A549 (cell line): ENCODE measurements at regions not wholly inside any gene's neighbourhood (a gene's known extent, or its start where the extent isn't known, plus 50 kb on each side); places are given as distances from the start of the nearest gene placed in this dataset.

ENCODE experiments used
- ATAC-seq, 2 experiments: fragments of 200-7000 bp in 1 of 2; fragments of >200 bp in 1 of 2; cut with Nextera tagmentation in 1 of 2; cut with Tn5 transposase in 1 of 2; 3 replicates each; pipeline versions ENCODE4 v1.8.0 to v1.9.1; 2018 to 2020; ENCODE audit warnings: mild to moderate bottlenecking in 1 of 2, moderate library complexity in 1 of 2
- CTCF ChIA-PET: fragments of 300-600 bp; sonication (Branson Sonifier 250); formaldehyde crosslinking; extraction: SDS; loops from one replicate; lab custom pipeline; 2021; ENCODE audit warnings: antibody characterized with exemption, inconsistent platforms; lab: Yijun Ruan, JAX
- POLR2A ChIA-PET: fragments of 350-600 bp; formaldehyde crosslinking; extraction: SDS; loops from one replicate; lab custom pipeline; 2021; ENCODE audit warnings: antibody characterized with exemption, inconsistent platforms; lab: Yijun Ruan, JAX
- DNase-seq, 2 experiments: peaks; one replicate each; pipeline versions ENCODE4 v3.0.0 to v3.0.0-alpha.2; 2011 to 2016; ENCODE audit warnings: low read depth in 1 of 2, low spot score in 1 of 2
- FAIRE-seq: peaks from 2 replicates; lab custom pipeline; 2011; peaks lifted over from hg19 to GRCh38; lab: Jason Lieb, UNC
- H3K27ac ChIP-seq, 2 experiments: fragments of >200 bp; sonication (Bioruptor Twin); formaldehyde crosslinking; 3 replicates each; pipeline ENCODE4 v1.5.1; 2016 to 2017
- H3K4me1 ChIP-seq: fragments of >200 bp; sonication (Bioruptor Twin); formaldehyde crosslinking; 3 replicates; pipeline ENCODE4 v1.6.1; 2016
- H3K4me2 ChIP-seq: fragments of >200 bp; sonication (Bioruptor Twin); formaldehyde crosslinking; 3 replicates; pipeline ENCODE4 v1.6.1; 2016
- H3K4me3 ChIP-seq: fragments of >200 bp; sonication (Bioruptor Twin); formaldehyde crosslinking; 3 replicates; pipeline ENCODE4 v1.5.1; 2016
- H3K9me3 ChIP-seq: fragments of >200 bp; sonication (Bioruptor Twin); formaldehyde crosslinking; 3 replicates; pipeline ENCODE4 v1.6.1; 2016
- EHMT2 ChIP-seq: fragments of 200-600 bp; sonication (generic); IDR thresholded peaks from 2 replicates; pipeline ENCODE4 v1.6.1; 2016; ENCODE audit warnings: antibody characterized with exemption, low read depth, mild to moderate bottlenecking, moderate library complexity
- FOSB ChIP-seq: fragments of 250-450 bp; sonication (Bioruptor Pico); IDR thresholded peaks from 2 replicates; pipeline ENCODE4 v1.5.0; 2020; ENCODE audit warnings: mild to moderate bottlenecking, moderate library complexity
- GATA3 ChIP-seq: IDR thresholded peaks from 2 replicates; pipeline ENCODE4 v1.6.1; 2012; ENCODE audit warnings: borderline replicate concordance
- HEYL ChIP-seq: fragments of 250-450 bp; sonication (Bioruptor Pico); IDR thresholded peaks from 2 replicates; pipeline ENCODE4 v1.8.0; 2021; ENCODE audit warnings: mild to moderate bottlenecking, moderate library complexity
- HOXA7 ChIP-seq: fragments of 250-450 bp; sonication (Bioruptor Pico); IDR thresholded peaks from 2 replicates; pipeline ENCODE4 v1.5.0; 2020; ENCODE audit warnings: mild to moderate bottlenecking, moderate library complexity
- HOXB13 ChIP-seq: fragments of 250-450 bp; sonication (Bioruptor Pico); IDR thresholded peaks from 2 replicates; pipeline ENCODE4 v1.5.0; 2020; ENCODE audit warnings: low read depth, mild to moderate bottlenecking, moderate library complexity
- JUN ChIP-seq, 2 experiments: fragments of >200 bp; sonication (Bioruptor Twin); formaldehyde crosslinking; IDR thresholded peaks; 2 replicates in 1 of 2; 3 replicates in 1 of 2; pipeline ENCODE4 v1.6.1; 2016 to 2017
- KDM1A ChIP-seq: fragments of 200-600 bp; sonication (generic); IDR thresholded peaks from 2 replicates; pipeline ENCODE4 v1.6.1; 2016; ENCODE audit warnings: low read depth, mild to moderate bottlenecking
- KDM5A ChIP-seq: fragments of 200-600 bp; sonication (generic); IDR thresholded peaks from 2 replicates; pipeline ENCODE4 v1.6.1; 2016; ENCODE audit warnings: antibody characterized with exemption, mild to moderate bottlenecking
- MAFK ChIP-seq: fragments of 450-650 bp; IDR thresholded peaks from 2 replicates; pipeline ENCODE4 v1.6.1; 2014; ENCODE audit not compliant: partially characterized antibody
- MAX ChIP-seq: IDR thresholded peaks from 2 replicates; pipeline ENCODE4 v1.6.1; 2012
- RAD21 ChIP-seq, 2 experiments: fragments of >200 bp in 1 of 2; sonication (Bioruptor Twin) in 1 of 2; formaldehyde crosslinking in 1 of 2; IDR thresholded peaks in 1 of 2; conservative IDR thresholded peaks in 1 of 2; 2 replicates in 1 of 2; 3 replicates in 1 of 2; pipeline ENCODE4 v1.6.1; 2012 to 2018; ENCODE audit warnings: inconsistent platforms in 1 of 2
- REST ChIP-seq: fragments of 200-600 bp; sonication (generic); IDR thresholded peaks from 2 replicates; pipeline ENCODE4 v1.6.1; 2016; ENCODE audit warnings: antibody characterized with exemption, mild to moderate bottlenecking, moderate library complexity
- RFX5 ChIP-seq: fragments of 450-650 bp; IDR thresholded peaks from 2 replicates; pipeline ENCODE4 v1.7.1; 2014; ENCODE audit warnings: antibody characterized with exemption, mild to moderate bottlenecking, moderate library complexity
- RNF2 ChIP-seq: fragments of 200-600 bp; sonication (generic); IDR thresholded peaks from 2 replicates; pipeline ENCODE4 v1.6.1; 2016; ENCODE audit warnings: low read depth, mild to moderate bottlenecking, antibody characterized with exemption, moderate library complexity, borderline replicate concordance
- SREBF2 ChIP-seq: fragments of 450-650 bp; IDR thresholded peaks from 2 replicates; pipeline ENCODE4 v1.6.1; 2014; ENCODE audit warnings: mild to moderate bottlenecking, moderate library complexity
- TFCP2L1 ChIP-seq: fragments of 250-450 bp; sonication (Bioruptor Pico); IDR thresholded peaks from 2 replicates; pipeline ENCODE4 v1.5.0; 2021; ENCODE audit warnings: mild to moderate bottlenecking
- ZFP36 ChIP-seq: fragments of 450-650 bp; IDR thresholded peaks from 2 replicates; pipeline ENCODE4 v1.6.1; 2014; ENCODE audit warnings: borderline replicate concordance; ENCODE audit not compliant: partially characterized antibody
- ZNF302 ChIP-seq: fragments of 250-450 bp; sonication (Bioruptor Pico); IDR thresholded peaks from 2 replicates; pipeline ENCODE4 v1.9.0; 2021; ENCODE audit warnings: inconsistent platforms, mild to moderate bottlenecking, moderate library complexity
- WGBS: methylation state at CpG from one replicate; pipeline ENCODE4 v1.1.6; 2017; ENCODE audit errors: missing lambda C conversion rate; 5-methylcytosine and 5-hydroxymethylcytosine counted together
- TF ChIP-seq, protein P1 (sequence below): fragments of 150-350 bp; IDR thresholded peaks from 2 replicates; pipeline ENCODE4 v1.6.1; 2014; ENCODE audit warnings: low read depth, mild to moderate bottlenecking, low read length
- TF ChIP-seq, protein P2 (sequence below): fragments of 450-650 bp; IDR thresholded peaks from 2 replicates; pipeline ENCODE4 v1.6.1; 2014; ENCODE audit warnings: antibody characterized with exemption

DNA sequence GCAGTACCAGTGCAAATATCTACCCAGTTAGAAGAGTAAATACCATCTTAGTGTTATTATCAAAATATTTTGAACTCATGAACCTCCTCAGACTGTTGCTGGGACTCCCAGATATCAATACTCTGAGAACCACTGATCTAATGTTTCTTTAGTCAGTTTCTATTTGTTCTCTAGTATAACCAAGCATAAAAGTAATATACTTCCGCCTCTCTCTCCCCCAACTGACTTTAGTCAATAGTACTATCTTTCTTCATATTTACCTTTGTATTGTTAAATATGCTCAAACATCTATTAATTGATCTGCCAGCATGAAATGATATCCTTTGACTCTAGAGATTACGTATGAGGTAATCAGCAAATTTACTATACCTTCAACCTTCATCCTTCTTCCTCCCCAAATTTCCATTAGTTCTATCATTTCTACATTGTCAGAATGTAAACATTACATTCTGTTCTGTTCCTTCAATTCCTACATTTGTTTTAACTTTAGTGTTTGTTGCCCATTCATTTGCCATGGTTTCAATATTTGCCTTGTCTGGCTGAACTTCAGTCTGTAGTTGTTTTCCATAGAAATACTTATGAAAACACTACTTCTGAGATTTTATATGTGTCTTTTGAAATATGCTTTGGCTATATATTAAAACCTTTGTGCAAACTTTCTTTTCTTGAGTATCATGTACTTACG is 192.5 kb upstream of the PDE3A start:
- CTCF ChIA-PET: no interaction called here
- FAIRE-seq: no peak
- WGBS: 67% methylated on average over 3 of the region's 3 CpGs

GRCh38 chr12:20181416-20182180 is 186.7 kb upstream of the PDE3A start:
- TF ChIP-seq ZFP36 (no peak), ZNF302 (CRISPR knock-in tag) (no peak), KDM1A (no peak), FOSB (CRISPR knock-in tag) (no peak), HOXB13 (CRISPR knock-in tag) (no peak), RFX5 (no peak), RNF2 (no peak), KDM5A (no peak), EHMT2 (no peak), HOXA7 (CRISPR knock-in tag) (no peak), HEYL (CRISPR knock-in tag) (no peak), REST (no peak), TFCP2L1 (CRISPR knock-in tag) (no peak)
- TF ChIP-seq, protein P1, sequence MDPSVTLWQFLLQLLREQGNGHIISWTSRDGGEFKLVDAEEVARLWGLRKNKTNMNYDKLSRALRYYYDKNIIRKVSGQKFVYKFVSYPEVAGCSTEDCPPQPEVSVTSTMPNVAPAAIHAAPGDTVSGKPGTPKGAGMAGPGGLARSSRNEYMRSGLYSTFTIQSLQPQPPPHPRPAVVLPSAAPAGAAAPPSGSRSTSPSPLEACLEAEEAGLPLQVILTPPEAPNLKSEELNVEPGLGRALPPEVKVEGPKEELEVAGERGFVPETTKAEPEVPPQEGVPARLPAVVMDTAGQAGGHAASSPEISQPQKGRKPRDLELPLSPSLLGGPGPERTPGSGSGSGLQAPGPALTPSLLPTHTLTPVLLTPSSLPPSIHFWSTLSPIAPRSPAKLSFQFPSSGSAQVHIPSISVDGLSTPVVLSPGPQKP: no peak
- TF ChIP-seq, protein P2, sequence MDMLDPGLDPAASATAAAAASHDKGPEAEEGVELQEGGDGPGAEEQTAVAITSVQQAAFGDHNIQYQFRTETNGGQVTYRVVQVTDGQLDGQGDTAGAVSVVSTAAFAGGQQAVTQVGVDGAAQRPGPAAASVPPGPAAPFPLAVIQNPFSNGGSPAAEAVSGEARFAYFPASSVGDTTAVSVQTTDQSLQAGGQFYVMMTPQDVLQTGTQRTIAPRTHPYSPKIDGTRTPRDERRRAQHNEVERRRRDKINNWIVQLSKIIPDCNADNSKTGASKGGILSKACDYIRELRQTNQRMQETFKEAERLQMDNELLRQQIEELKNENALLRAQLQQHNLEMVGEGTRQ: no peak
- DNase-seq (no peak), ATAC-seq (no peak), FAIRE-seq (no peak)
- Histone ChIP-seq H3K4me3 (no peak overlapping the region), H3K4me2 (no peak overlapping the region), H3K9me3 (no peaks in the 10 kb centered on the region), H3K4me1 (no peaks in the 10 kb centered on the region), H3K27ac (no peak overlapping the region)
- 13% methylated on average over 2 of the region's 2 CpGs for WGBS
- ChIA-PET POLR2A (no interaction called here), CTCF (no interaction called here)

More for the DNA sequence above, 192.5 kb upstream of the PDE3A start:
- DNase-seq (peak in 1 of 2 experiments; percentile 21), ATAC-seq (no peak)
- no peaks in the 10 kb centered on the region for H3K9me3 ChIP-seq
- no peak overlapping the region for H3K4me3 ChIP-seq
- POLR2A ChIA-PET: no interaction called here
- no peaks in the 10 kb centered on the region for H3K4me1 ChIP-seq
- H3K4me2 ChIP-seq: no peak overlapping the region
- no peak overlapping the region for H3K27ac ChIP-seq
- TF ChIP-seq, protein P2: no peak
- TF ChIP-seq RAD21 (conservative IDR thresholded peaks at IDR 0.05 in 1 of 2, IDR thresholded peaks at IDR 0.05 in 1 of 2): no peak
- TF ChIP-seq MAFK: no peak
- TF ChIP-seq MAX: no peak
- TF ChIP-seq SREBF2: no peak
- TF ChIP-seq ZNF302 (CRISPR knock-in tag): no peak
- TF ChIP-seq HOXB13 (CRISPR knock-in tag): no peak
- no peak for TF ChIP-seq GATA3
- TF ChIP-seq JUN (IDR thresholded peaks at IDR 0.05): no peak
- no peak for TF ChIP-seq FOSB (CRISPR knock-in tag)
